ENCODE measurements at regions not wholly inside any gene's neighbourhood (a gene's known extent, or its start where the extent isn't known, plus 50 kb on each side); places are given as distances from the start of the nearest gene placed in this dataset.

DNA sequence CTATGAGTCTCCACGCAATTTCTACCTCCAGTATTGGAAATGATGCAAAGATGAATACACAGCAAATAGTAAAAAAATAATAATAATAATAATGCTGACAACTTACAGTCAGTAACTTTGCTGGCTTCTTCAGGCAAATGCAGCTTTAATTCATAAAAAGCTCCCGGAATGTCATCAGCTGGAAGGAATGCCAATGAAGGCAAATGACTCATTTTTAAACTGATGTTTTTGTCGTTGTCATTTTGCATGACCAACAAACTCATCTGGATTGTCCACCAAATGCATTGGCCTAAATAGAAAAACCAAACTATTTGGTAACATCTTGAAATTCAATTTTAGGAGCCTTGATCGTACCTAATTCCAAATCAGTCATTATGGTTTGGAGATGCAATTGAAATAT is 217.1 kb downstream of the ALDH8A1 start:
- Mint-ChIP-seq H3K27me3 (no peaks in the 10 kb centered on the region), H3K27ac (no peak overlapping the region), H3K36me3 (no peaks in the 10 kb centered on the region), H3K4me3 (no peak overlapping the region), H3K4me1 (no peaks in the 10 kb centered on the region), H3K9me3 (no peaks in the 10 kb centered on the region)
- ATAC-seq (ENCODE audit: low read depth) = no peak
- DNase-seq (ENCODE audit: low spot score in 2 of 2) = no peak

GRCh38 chr6:134731615-134732014 is 218.3 kb downstream of the ALDH8A1 start:
- DNase-seq (ENCODE audit: low spot score in 2 of 2) (no peak), ATAC-seq (ENCODE audit: low read depth) (no peak)
- Mint-ChIP-seq H3K27ac (no peak overlapping the region), H3K4me3 (no peak overlapping the region), H3K4me1 (no peaks in the 10 kb centered on the region), H3K9me3 (no peaks in the 10 kb centered on the region), H3K36me3 (no peaks in the 10 kb centered on the region), H3K27me3 (peaks cover 3% of the 10 kb centered on the region)

- Mint-ChIP-seq H3K4me1 (no peaks in the 10 kb centered on the region), H3K27me3 (peaks cover 6% of the 10 kb centered on the region)
These were observed 219.9 kb downstream of the ALDH8A1 start for GRCh38 chr6:134730013-134730412.

DNA sequence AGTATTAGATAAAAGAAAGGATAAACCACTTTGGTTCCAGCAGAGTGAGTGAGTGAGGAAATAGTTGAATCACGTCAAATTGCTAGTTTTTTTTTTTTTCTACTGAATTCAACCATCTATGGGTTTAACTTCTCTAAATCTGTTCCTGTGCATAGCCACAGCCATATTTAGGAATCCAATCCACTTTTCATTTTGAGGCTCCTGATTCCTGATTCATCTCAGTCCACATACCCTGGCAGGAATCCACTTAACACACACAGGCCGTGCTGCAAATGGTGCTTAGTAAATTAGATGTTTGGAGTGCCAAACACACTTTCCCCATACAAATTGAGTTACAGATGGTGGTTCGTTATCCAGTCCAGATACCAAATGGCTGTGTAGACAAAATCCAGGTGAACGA is 220.3 kb downstream of the ALDH8A1 start:
- Mint-ChIP-seq H3K9me3 (no peaks in the 10 kb centered on the region), H3K4me3 (no peak overlapping the region), H3K27ac (no peak overlapping the region), H3K27me3 (peaks cover 6% of the 10 kb centered on the region), H3K36me3 (no peaks in the 10 kb centered on the region), H3K4me1 (no peaks in the 10 kb centered on the region)
- no peak for DNase-seq (ENCODE audit: low spot score in 2 of 2)
- ATAC-seq (ENCODE audit: low read depth) = no peak

More at GRCh38 chr6:134730013-134730412, 219.9 kb downstream of the ALDH8A1 start:
- Mint-ChIP-seq H3K9me3 (no peaks in the 10 kb centered on the region), H3K4me3 (no peak overlapping the region), H3K27ac (no peak overlapping the region), H3K36me3 (no peaks in the 10 kb centered on the region)
- ATAC-seq (ENCODE audit: low read depth) = no peak
- no peak for DNase-seq (ENCODE audit: low spot score in 2 of 2)

DNA sequence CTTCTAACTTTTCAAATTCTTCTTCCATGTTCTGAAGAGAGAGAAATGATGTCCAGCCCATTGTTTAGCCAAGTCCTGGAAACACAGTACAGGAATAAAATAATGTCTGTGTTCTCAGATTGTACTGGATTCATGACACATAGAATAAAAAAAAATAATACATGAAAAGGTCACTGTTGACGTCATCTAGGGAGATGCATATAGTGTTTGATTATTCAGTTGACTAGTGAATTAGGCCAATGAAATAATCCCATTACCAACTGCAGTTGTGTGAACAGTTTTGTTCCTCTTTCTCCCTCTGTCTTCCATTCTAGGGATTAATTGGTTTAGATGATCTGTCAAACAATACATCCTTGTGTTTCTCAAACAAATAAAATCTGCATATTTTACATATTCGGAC is 222.8 kb downstream of the ALDH8A1 start:
- no peak for ATAC-seq (ENCODE audit: low read depth)
- no peak overlapping the region for H3K27ac Mint-ChIP-seq
- H3K9me3 Mint-ChIP-seq = no peaks in the 10 kb centered on the region
- no peaks in the 10 kb centered on the region for H3K36me3 Mint-ChIP-seq
- peaks cover 6% of the 10 kb centered on the region for H3K27me3 Mint-ChIP-seq
- DNase-seq (ENCODE audit: low spot score in 2 of 2) = no peak
- H3K4me3 Mint-ChIP-seq = no peak overlapping the region
- H3K4me1 Mint-ChIP-seq = no peaks in the 10 kb centered on the region

DNA sequence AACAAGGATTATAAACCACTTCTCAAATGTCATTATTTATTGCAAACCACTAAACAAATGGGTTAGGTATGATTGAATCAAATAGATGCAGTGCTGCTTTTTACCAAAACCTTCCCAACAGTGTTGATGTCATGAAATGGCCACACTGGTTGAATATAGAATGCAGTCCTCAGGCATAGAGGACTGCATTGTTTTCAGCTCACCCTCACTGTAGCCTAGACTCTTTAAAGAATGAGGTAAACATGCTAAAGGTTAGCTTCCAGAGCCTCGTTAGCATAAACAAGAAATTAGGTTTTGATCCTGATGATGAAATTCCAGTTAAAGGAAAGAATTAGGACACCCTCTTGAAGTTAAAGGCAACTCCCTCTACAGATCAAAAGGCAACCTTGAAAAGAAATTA is 224.3 kb downstream of the ALDH8A1 start:
- ATAC-seq (ENCODE audit: low read depth) = no peak
- Mint-ChIP-seq H3K27ac (no peak overlapping the region), H3K27me3 (peaks cover 6% of the 10 kb centered on the region)

GRCh38 chr6:134724771-134725340 is 225.0 kb downstream of the ALDH8A1 start:
- DNase-seq (ENCODE audit: low spot score in 2 of 2) (no peak), ATAC-seq (ENCODE audit: low read depth) (no peak)
- Mint-ChIP-seq H3K27ac (no peak overlapping the region), H3K9me3 (no peaks in the 10 kb centered on the region), H3K4me1 (no peaks in the 10 kb centered on the region), H3K36me3 (no peaks in the 10 kb centered on the region), H3K4me3 (no peak overlapping the region), H3K27me3 (peaks cover 6% of the 10 kb centered on the region)

More for the DNA sequence above, 224.3 kb downstream of the ALDH8A1 start:
- Mint-ChIP-seq H3K4me3 (no peak overlapping the region), H3K9me3 (no peaks in the 10 kb centered on the region), H3K4me1 (no peaks in the 10 kb centered on the region), H3K36me3 (no peaks in the 10 kb centered on the region)
- DNase-seq (ENCODE audit: low spot score in 2 of 2) = no peak

GRCh38 chr6:134723081-134723871 is 226.6 kb downstream of the ALDH8A1 start:
- ATAC-seq (ENCODE audit: low read depth) (no peak), DNase-seq (ENCODE audit: low spot score in 2 of 2) (no peak)

GRCh38 chr6:134722200-134722870 is 227.6 kb downstream of the ALDH8A1 start:
- ATAC-seq (ENCODE audit: low read depth) = no peak
- Mint-ChIP-seq H3K4me1 (no peaks in the 10 kb centered on the region), H3K9me3 (no peaks in the 10 kb centered on the region), H3K27me3 (peaks cover 3% of the 10 kb centered on the region), H3K27ac (no peak overlapping the region), H3K36me3 (no peaks in the 10 kb centered on the region), H3K4me3 (no peak overlapping the region)
- DNase-seq (ENCODE audit: low spot score in 2 of 2) = no peak

More at GRCh38 chr6:134723081-134723871, 226.6 kb downstream of the ALDH8A1 start:
- H3K4me3 Mint-ChIP-seq = no peak overlapping the region
- H3K27ac Mint-ChIP-seq = no peak overlapping the region
- no peaks in the 10 kb centered on the region for H3K36me3 Mint-ChIP-seq
- H3K9me3 Mint-ChIP-seq = no peaks in the 10 kb centered on the region
- H3K27me3 Mint-ChIP-seq = peaks cover 6% of the 10 kb centered on the region
- no peaks in the 10 kb centered on the region for H3K4me1 Mint-ChIP-seq

DNA sequence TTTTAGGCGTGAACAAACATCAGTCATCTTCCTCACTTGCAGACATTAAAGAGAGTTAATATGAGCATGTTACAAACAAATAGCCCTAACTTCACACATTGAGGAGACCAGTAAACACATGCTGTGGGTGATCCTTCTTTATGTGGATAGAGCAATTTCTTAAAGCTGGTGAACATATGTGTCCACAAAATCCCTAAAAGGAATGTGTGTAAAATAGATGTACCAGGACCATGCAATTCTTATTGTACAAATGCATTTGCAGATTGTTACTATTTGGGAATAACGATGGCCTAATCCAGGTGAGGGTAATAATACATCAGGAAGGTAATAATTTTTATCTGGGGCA is 228.9 kb downstream of the ALDH8A1 start:
- Mint-ChIP-seq H3K36me3 (no peaks in the 10 kb centered on the region), H3K9me3 (no peaks in the 10 kb centered on the region), H3K27ac (no peak overlapping the region), H3K27me3 (no peaks in the 10 kb centered on the region), H3K4me3 (no peak overlapping the region), H3K4me1 (no peaks in the 10 kb centered on the region)
- no peak for ATAC-seq (ENCODE audit: low read depth)
- no peak for DNase-seq (ENCODE audit: low spot score in 2 of 2)

GRCh38 chr6:134720353-134721059 is 229.4 kb downstream of the ALDH8A1 start:
- H3K4me1 Mint-ChIP-seq = no peaks in the 10 kb centered on the region
- H3K36me3 Mint-ChIP-seq = no peaks in the 10 kb centered on the region
- no peaks in the 10 kb centered on the region for H3K9me3 Mint-ChIP-seq
- no peak overlapping the region for H3K27ac Mint-ChIP-seq
- DNase-seq (ENCODE audit: low spot score in 2 of 2) = no peak
- no peak for ATAC-seq (ENCODE audit: low read depth)
- no peaks in the 10 kb centered on the region for H3K27me3 Mint-ChIP-seq
- H3K4me3 Mint-ChIP-seq = no peak overlapping the region

GRCh38 chr6:134719911-134720310 is 230.0 kb downstream of the ALDH8A1 start:
- H3K4me3 Mint-ChIP-seq = no peak overlapping the region
- H3K9me3 Mint-ChIP-seq = no peaks in the 10 kb centered on the region
- no peak overlapping the region for H3K27ac Mint-ChIP-seq
- DNase-seq (ENCODE audit: low spot score in 2 of 2) (no peak), ATAC-seq (ENCODE audit: low read depth) (no peak)
- no peaks in the 10 kb centered on the region for H3K27me3 Mint-ChIP-seq
- no peaks in the 10 kb centered on the region for H3K4me1 Mint-ChIP-seq
- no peaks in the 10 kb centered on the region for H3K36me3 Mint-ChIP-seq

DNA sequence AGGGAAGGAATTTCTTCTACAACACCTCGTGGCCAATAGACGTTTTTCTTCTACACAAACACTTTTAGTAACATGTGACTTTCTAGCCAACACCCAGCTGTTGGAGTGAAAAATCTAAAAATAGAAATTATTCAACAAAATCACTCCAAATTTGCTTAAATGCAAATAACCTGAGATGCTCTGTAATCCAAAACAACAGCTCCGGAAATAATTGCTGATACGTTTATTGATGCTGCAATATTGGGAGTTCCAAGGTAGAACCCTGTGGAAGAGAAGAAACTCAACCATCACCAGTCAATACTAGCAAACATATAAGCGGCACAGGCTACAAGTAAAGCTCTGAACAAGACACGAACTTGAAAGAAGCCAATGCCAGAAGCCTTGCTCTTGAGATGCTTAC is 230.6 kb downstream of the ALDH8A1 start:
- DNase-seq (ENCODE audit: low spot score in 2 of 2) (no peak), ATAC-seq (ENCODE audit: low read depth) (no peak)
- H3K9me3 Mint-ChIP-seq = no peaks in the 10 kb centered on the region
- H3K36me3 Mint-ChIP-seq = no peaks in the 10 kb centered on the region
- no peaks in the 10 kb centered on the region for H3K4me1 Mint-ChIP-seq
- no peak overlapping the region for H3K4me3 Mint-ChIP-seq
- no peak overlapping the region for H3K27ac Mint-ChIP-seq
- peaks cover 3% of the 10 kb centered on the region for H3K27me3 Mint-ChIP-seq

- no peak for ATAC-seq (ENCODE audit: low read depth)
- Mint-ChIP-seq H3K27me3 (peaks cover 5% of the 10 kb centered on the region), H3K9me3 (no peaks in the 10 kb centered on the region), H3K36me3 (no peaks in the 10 kb centered on the region), H3K27ac (no peak overlapping the region), H3K4me3 (no peak overlapping the region), H3K4me1 (no peaks in the 10 kb centered on the region)
- no peak for DNase-seq (ENCODE audit: low spot score in 2 of 2)
These were observed 235.2 kb downstream of the ALDH8A1 start for GRCh38 chr6:134714679-134715078.

Data from memory B cell (primary cell).